H7 (cell line): ENCODE measurements at regions not wholly inside any gene's neighbourhood (a gene's known extent, or its start where the extent isn't known, plus 50 kb on each side); places are given as distances from the start of the nearest gene placed in this dataset.
"Not testable (repeated sequence)": the region's sequence is repeated elsewhere in the genome, so short reads cannot be mapped to it uniquely, and the experiment has no call there.

Experiments used
- DNase-seq: peaks from one replicate; pipeline ENCODE4 v3.0.0; 2012
- H3K27me3 ChIP-seq: 2 replicates; pipeline ENCODE4 v1.6.0; 2011; ENCODE audit warnings: mild to moderate bottlenecking, low read length; ENCODE audit not compliant: control insufficient read depth, insufficient read depth
- H3K36me3 ChIP-seq: replicated peaks from 2 replicates; pipeline ENCODE4 v1.5.1; 2011; ENCODE audit warnings: low read length; ENCODE audit not compliant: control insufficient read depth, insufficient read depth
- H3K4me3 ChIP-seq: 2 replicates; pipeline ENCODE4 v1.5.1; 2011; ENCODE audit warnings: low read depth, mild to moderate bottlenecking, control low read depth, low read length, moderate library complexity; ENCODE audit not compliant: insufficient read depth

GRCh38 chr6:103722683-103723082 is 1137.0 kb downstream of the HACE1 start:
- no peaks in the 10 kb centered on the region for H3K27me3 ChIP-seq
- no peak overlapping the region for H3K4me3 ChIP-seq
- no peaks in the 10 kb centered on the region for H3K36me3 ChIP-seq
- no peak for DNase-seq

- DNase-seq: no peak
- no peaks in the 10 kb centered on the region for H3K27me3 ChIP-seq
- H3K4me3 ChIP-seq: no peak overlapping the region
- H3K36me3 ChIP-seq: no peaks in the 10 kb centered on the region
Measured at GRCh38 chr6:103721923-103722322, 1137.8 kb downstream of the HACE1 start.

- DNase-seq: no peak
- no peaks in the 10 kb centered on the region for H3K27me3 ChIP-seq
- no peaks in the 10 kb centered on the region for H3K36me3 ChIP-seq
- no peak overlapping the region for H3K4me3 ChIP-seq
Measured at GRCh38 chr6:103720393-103720792, 1139.3 kb downstream of the HACE1 start.

- no peaks in the 10 kb centered on the region for H3K36me3 ChIP-seq
- no peak overlapping the region for H3K4me3 ChIP-seq
- no peak for DNase-seq
- no peaks in the 10 kb centered on the region for H3K27me3 ChIP-seq
Measured at GRCh38 chr6:103719545-103719944, 1140.2 kb downstream of the HACE1 start.

- Histone ChIP-seq H3K27me3 (no peaks in the 10 kb centered on the region), H3K36me3 (no peaks in the 10 kb centered on the region), H3K4me3 (no peak overlapping the region)
- DNase-seq: no peak
Measured at GRCh38 chr6:103715269-103715668, 1144.5 kb downstream of the HACE1 start.

GRCh38 chr6:103709236-103709635 is 1150.5 kb downstream of the HACE1 start:
- not testable (repeated sequence) for H3K36me3 ChIP-seq, H3K27me3 ChIP-seq, H3K4me3 ChIP-seq, DNase-seq

GRCh38 chr6:103707596-103708325 is 1152.0 kb downstream of the HACE1 start:
- no peak overlapping the region for H3K4me3 ChIP-seq
- no peaks in the 10 kb centered on the region for H3K27me3 ChIP-seq
- DNase-seq: no peak
- H3K36me3 ChIP-seq: no peaks in the 10 kb centered on the region

GRCh38 chr6:103699769-103700168 is 1160.0 kb downstream of the HACE1 start:
- Histone ChIP-seq H3K27me3 (no peaks in the 10 kb centered on the region), H3K4me3 (no peak overlapping the region), H3K36me3 (no peaks in the 10 kb centered on the region)
- no peak for DNase-seq

- Histone ChIP-seq H3K27me3 (no peaks in the 10 kb centered on the region), H3K36me3 (no peaks in the 10 kb centered on the region), H3K4me3 (no peak overlapping the region)
- DNase-seq: no peak
Measured at GRCh38 chr6:103687430-103687829, 1172.3 kb downstream of the HACE1 start.

GRCh38 chr6:103680116-103680515 is 1179.6 kb downstream of the HACE1 start:
- no peaks in the 10 kb centered on the region for H3K27me3 ChIP-seq
- H3K36me3 ChIP-seq: no peaks in the 10 kb centered on the region
- H3K4me3 ChIP-seq: no peak overlapping the region
- DNase-seq: no peak

GRCh38 chr6:103677290-103677689 is 1182.4 kb downstream of the HACE1 start:
- Histone ChIP-seq H3K4me3 (no peak overlapping the region), H3K36me3 (no peaks in the 10 kb centered on the region), H3K27me3 (no peaks in the 10 kb centered on the region)
- no peak for DNase-seq

- H3K4me3 ChIP-seq: no peak overlapping the region
- DNase-seq: no peak
- no peaks in the 10 kb centered on the region for H3K27me3 ChIP-seq
- H3K36me3 ChIP-seq: no peaks in the 10 kb centered on the region
Measured at GRCh38 chr6:103675807-103676406, 1183.8 kb downstream of the HACE1 start.

GRCh38 chr6:103674790-103675189 is 1184.9 kb downstream of the HACE1 start:
- DNase-seq: no peak
- Histone ChIP-seq H3K4me3 (no peak overlapping the region), H3K36me3 (no peaks in the 10 kb centered on the region), H3K27me3 (no peaks in the 10 kb centered on the region)

- no peaks in the 10 kb centered on the region for H3K27me3 ChIP-seq
- H3K4me3 ChIP-seq: no peak overlapping the region
- no peaks in the 10 kb centered on the region for H3K36me3 ChIP-seq
- no peak for DNase-seq
Measured at GRCh38 chr6:103672169-103672568, 1187.5 kb downstream of the HACE1 start.

GRCh38 chr6:103629613-103630012 is 1230.1 kb downstream of the HACE1 start:
- DNase-seq: no peak
- H3K27me3 ChIP-seq: no peaks in the 10 kb centered on the region
- no peaks in the 10 kb centered on the region for H3K36me3 ChIP-seq
- no peak overlapping the region for H3K4me3 ChIP-seq
